GM19395 (cell line): ENCODE measurements at regions not wholly inside any gene's neighbourhood (a gene's known extent, or its start where the extent isn't known, plus 50 kb on each side); places are given as distances from the start of the nearest gene placed in this dataset.

Experiments used
- ATAC-seq: cut with Tn5 transposase; IDR thresholded peaks from one replicate; pipeline ENCODE4 v1.9.1; 2021; ENCODE audit warnings: mild to moderate bottlenecking, moderate library complexity; ENCODE audit not compliant: unreplicated experiment

DNA sequence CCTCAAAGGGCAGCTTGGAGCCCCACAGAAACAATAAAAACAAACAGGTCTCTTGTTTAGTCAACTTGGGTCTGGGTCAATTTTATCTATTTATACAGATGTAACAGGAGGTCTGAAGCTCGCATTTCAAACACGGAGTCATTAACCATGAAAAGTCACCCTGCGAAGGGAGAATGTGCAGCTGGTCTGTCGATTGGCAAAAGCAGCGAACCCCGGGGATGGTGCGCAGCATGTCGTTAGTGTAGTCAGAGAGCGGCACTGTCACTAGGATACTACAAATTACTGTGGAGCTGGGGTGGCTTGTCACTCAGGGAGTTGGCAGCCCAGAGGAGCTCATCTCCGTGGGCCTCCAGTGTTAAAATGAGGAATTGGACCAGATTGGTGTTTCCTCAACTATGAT, 190.4 kb upstream of the ARG1 start:
- no peak for ATAC-seq

- no peak for ATAC-seq
These were observed 189.3 kb upstream of the ARG1 start for GRCh38 chr6:131383421-131384411.

DNA sequence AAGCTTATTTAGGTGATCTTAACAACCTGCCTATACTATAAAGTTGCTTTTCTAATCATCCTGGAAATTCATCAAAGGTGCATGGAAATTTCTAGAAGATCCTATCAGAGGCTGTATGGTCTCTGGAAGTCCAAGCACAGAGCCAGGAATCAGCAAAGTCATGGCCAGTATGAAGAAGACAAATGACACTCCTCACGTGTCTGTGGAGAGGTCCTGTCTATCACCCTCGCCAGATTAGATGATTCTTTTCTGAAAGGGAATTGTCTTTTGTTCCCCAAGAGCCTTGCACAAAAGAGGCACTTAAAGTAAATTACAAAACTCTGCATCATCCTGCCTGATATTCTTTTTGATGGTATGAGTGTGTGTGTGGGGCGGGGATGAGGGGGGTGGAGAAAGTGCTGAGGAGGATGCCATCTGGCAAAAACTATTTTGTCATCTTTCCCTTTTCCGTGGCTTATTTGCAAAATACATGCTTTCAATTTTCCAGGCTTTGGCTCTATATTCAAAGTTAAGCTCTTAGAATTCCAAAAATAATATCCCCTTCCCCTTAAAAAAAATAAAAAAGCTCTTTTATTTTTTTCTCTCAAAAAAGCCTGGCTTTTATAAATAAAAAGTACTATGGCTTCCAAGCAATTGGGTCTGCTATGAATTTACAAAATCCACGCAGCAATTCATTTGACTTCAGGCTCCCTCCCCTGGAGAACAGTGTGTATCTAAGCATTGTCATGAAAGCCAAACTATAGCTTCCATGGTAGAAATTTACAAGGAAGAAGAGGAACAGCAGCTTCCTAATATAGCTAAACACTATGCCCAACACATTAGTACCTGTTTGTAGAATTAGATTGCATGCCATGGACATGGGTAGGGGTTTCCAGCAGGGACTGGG, 185.2 kb upstream of the ARG1 start:
- ATAC-seq = no peak

DNA sequence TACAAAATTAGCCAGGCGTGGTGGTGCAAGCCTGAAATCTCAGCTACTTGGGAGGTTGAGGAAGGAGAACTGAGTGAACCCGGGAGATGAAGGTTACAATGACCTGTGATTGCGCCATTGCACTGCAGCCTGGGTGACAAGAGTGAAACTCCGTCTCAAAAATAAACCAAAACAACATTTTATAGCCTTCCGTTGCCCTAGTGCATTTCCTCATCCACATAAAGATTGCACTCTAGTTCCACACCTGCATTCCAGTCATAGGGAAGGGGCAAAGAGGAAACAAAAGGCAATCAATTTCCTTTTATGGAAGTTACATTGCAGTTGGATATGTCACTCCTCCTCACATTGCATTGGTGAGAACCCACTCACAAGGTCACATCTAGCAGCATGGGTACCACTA, 182.7 kb upstream of the ARG1 start:
- ATAC-seq = no peak

DNA sequence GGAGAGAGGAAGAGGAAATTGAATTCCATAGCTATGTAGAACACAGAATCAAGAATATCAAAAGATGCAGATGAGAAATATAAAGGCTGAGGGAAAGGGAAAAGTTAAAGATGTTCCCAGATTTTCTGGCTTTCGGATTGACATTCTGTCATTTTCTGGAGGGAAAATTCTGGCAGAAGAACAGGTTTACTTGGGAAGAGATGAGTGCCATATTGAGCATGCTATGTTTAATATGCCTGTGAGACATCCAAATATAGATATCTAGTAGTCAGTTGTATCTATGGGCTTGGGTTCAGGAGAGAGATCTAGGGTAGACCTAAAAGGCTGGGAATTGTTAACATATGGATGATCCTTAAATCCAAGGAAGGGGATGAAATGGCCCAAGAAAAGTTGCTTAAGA, 181.9 kb upstream of the ARG1 start:
- no peak for ATAC-seq

- no peak for ATAC-seq
These were observed 179.6 kb upstream of the ARG1 start for GRCh38 chr6:131393433-131393832.

- ATAC-seq = no peak
These were observed 178.1 kb upstream of the ARG1 start for GRCh38 chr6:131394768-131395432.

DNA sequence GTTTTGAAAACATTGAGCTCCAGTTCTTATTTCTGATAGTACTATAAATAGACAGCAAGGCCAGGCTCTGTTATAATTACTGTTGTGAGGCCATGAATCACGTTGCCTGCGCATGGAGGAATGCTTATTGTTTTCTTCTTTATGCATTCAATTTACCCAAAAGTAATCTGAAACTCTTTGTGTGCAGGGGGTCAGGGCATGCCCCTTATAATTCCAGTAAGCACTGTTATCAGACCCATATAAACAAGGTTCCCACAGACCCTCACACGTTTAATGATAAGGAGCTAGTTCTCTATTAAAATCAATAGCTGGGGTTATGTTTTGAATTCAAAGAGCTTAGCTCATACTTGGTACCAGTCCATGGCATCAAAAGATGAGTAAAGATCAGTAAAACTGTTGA, 174.8 kb upstream of the ARG1 start:
- ATAC-seq = no peak

DNA sequence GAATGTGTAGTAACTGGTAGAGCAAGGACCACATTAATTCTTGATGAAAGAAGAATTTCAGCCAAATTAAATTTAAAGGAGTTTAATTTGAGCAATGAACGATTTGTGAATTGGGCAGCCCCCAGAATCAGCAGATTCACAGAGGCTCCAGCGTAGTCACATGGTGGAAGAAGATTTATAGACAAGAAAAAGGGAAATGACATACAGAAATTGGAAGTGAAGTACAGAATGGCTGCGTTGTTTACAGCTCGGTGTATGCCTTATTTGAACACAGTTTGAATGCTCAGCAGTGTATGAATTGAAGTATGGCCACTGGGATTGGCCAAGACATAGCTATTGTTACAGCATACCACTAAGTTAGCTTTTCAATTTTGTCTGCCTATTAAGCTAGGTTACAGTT, 173.6 kb upstream of the ARG1 start:
- ATAC-seq = no peak

GRCh38 chr6:131400054-131400778, 172.8 kb upstream of the ARG1 start:
- no peak for ATAC-seq

DNA sequence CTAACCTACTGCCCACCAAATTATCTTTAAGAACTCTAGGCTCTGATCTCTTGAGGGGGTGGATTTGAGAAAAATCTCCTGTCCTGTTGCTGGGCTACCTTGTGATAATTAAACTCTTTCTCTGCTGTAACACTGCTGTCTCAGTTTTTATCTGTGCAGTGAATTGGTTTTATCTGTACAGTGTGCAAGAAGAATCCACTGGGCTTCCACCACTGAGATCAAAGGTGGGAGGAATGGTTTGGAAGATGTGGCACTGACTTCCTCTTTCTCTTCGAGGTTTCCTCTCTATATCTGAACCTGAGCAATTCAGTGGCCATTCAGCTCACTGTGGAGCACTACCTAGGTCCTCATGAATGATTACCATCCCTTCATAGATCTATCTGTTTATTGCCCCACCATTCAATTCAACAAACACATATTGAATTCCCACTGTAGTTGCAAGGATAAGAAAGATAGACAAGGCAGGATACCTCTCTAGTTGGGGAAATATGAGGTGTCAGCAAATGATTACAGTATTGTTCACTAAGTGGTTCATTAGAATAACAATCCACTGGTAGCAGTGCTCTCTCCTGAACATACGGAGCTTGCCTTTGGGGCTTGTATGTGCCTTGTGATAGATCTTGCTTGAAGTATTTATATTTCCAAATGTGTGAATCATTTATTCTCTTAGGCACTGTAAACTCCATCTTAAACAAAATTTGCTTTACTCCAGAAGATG, 172.1 kb upstream of the ARG1 start:
- no peak for ATAC-seq

DNA sequence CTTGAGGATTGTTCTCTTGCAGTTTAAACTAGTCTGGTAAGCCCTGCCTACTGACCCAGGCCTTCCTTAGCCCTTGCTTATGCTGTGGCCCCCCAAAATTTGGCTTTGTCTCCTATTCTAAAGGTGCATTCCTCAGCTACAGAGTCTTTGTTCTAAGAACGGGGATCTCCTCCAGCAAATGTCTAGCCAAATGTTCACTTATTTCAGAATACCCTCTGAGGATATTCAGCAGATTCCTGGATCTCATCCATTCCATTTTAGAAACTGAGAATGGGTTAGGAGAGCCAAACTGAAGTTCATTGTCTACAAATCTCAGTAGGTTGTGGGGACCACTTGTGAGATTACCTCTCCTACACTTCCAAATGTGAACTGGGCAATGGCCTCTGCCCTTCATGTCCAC, 164.2 kb upstream of the ARG1 start:
- ATAC-seq = no peak

DNA sequence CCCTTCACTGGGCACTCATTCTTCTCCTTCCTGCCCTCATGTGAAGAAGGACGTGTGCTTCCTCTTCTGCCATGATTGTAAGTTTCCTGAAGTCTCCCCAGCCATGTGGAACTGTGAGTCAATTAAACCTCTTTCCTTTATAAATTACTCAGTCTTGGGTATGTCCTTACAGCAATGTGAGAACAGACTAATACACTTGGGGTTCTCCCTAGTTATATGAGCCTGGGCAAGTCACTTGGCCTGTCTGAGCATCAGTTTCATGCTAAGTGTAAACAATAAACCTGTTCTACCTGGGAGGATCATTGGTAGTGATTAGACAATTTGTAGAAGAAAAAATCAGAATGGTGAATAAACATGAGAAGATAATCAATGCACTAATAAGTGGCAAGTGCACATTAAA, 162.2 kb upstream of the ARG1 start:
- no peak for ATAC-seq

DNA sequence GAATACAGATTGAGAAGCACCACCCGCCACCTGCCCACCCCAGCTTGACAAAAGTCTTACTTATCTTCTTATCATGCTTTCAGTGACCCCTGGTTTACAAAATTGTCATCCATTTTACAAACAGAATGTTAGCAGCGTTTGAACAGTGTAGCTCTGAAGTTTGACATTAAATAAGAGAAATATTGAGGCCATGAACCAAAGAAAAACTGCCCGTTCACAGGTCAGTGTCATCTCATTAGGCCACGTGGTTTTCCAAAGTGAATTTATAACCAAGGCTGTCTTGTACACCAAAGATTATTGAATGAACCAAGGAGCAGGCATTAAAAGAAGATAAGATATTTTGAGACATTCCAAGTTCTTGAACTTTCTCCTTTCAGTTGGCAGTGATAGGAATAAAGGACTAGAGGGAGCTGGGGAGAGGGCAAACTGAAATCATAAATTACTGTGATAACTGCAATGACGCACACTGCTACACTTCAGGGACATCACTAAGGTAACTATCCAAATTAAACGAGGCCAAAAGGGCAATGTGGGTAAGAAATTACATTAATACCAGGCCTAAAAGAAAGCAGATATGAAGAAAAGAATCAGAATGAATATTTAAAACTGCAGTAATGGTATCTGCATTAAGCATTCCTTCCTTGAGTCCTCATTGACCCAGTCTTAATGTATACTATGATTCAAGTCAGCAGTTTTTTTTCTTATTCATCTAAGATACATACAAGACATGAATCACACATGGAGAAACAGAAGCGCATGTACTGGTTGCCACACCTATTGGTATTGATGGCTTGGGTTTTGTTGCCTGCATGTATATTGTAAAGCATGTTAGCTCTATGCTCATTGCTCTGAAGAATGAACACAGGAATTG, 159.8 kb upstream of the ARG1 start:
- ATAC-seq = no peak

DNA sequence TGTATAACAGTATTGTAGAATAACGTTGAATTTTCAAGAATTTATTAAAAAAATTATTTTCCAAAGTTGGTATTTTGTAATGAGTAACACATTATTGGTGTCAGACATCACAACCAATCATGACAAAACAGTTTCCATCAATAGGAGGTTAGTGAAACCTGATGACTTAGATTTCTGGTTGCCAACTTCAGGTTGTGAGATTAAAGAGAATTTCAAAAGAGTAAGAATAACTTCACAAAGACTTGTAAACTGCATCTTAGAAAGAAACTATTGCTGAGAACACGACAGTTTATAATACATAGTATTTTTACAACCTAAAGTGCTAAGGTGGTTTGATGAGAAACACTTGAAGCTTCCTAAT, 159.2 kb upstream of the ARG1 start:
- no peak for ATAC-seq

- no peak for ATAC-seq
These were observed 158.1 kb upstream of the ARG1 start for GRCh38 chr6:131414956-131415355.

DNA sequence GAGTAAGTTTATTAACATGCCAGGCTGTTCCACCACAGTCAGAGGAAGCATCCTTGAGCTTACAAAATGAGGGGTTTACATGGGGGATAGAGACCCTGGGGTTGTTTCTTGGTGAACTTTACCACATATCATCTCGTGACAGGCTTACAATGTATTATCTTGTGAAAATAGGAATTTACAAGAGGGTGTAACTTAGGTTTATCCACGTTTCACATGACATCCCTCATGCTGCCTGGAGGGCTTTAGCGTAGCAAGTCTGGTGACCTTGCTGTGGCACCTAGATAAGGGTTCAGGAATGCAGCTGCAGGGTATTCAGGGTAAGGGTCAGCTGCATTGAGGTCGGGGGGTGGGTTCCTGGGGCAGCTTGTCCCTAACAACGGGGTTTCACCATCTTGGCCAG, 154.6 kb upstream of the ARG1 start:
- ATAC-seq = no peak

- no peak for ATAC-seq
These were observed 153.3 kb upstream of the ARG1 start for GRCh38 chr6:131419702-131420101.

- ATAC-seq = no peak
These were observed 149.0 kb upstream of the ARG1 start for GRCh38 chr6:131424016-131424415.
